ENCODE measurements at regions not wholly inside any gene's neighbourhood (a gene's known extent, or its start where the extent isn't known, plus 50 kb on each side); places are given as distances from the start of the nearest gene placed in this dataset.

DNA sequence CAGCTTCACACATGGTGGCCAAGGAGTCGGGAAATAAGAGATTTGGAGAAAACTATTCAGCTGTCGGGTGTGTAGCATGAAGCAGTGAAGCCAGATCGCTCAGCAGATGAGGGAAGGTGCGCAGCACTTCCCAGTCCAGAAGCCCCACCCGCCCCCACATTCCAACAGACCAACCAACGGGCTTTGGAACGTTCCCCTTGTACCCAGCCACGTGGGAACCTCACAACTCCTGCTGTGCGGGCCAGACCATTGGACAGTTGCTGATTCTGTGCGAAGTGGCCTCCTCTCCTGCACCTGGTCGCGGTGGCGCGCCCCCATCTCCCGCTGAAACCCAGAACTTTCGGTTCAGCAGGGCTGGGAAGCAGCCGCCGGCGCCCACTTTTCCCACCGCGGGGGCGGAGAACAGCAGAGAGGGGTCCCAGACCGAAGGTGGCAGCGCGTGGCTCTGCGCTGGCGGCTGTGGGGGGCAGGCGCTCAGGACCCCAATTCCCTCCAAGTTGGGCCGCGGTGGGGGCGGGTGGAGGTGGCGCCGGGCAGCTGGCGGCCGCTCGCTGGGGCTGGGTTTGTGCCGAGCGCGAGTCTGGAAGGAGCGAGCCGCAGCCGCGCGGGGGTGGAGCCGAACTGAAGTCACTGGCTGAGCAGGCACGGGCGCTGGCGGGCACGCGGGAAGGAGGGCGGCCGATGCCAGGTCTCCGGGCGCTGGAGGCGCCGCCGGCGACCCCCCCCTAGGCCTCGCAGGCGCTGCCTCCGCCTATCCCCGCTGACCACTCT is 1301.5 kb upstream of the SORCS1 start:
- no peak overlapping the region for H3K27ac ChIP-seq
- no peak overlapping the region for H2AFZ ChIP-seq (ENCODE audit: low read depth)
- TF ChIP-seq, protein P1, sequence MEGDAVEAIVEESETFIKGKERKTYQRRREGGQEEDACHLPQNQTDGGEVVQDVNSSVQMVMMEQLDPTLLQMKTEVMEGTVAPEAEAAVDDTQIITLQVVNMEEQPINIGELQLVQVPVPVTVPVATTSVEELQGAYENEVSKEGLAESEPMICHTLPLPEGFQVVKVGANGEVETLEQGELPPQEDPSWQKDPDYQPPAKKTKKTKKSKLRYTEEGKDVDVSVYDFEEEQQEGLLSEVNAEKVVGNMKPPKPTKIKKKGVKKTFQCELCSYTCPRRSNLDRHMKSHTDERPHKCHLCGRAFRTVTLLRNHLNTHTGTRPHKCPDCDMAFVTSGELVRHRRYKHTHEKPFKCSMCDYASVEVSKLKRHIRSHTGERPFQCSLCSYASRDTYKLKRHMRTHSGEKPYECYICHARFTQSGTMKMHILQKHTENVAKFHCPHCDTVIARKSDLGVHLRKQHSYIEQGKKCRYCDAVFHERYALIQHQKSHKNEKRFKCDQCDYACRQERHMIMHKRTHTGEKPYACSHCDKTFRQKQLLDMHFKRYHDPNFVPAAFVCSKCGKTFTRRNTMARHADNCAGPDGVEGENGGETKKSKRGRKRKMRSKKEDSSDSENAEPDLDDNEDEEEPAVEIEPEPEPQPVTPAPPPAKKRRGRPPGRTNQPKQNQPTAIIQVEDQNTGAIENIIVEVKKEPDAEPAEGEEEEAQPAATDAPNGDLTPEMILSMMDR (conservative IDR thresholded peaks at IDR 0.05; ENCODE audit: low read depth, low read length), result no peak
- H3K9ac ChIP-seq, result no peak overlapping the region
- no peaks in the 10 kb centered on the region for H3K36me3 ChIP-seq (ENCODE audit: insufficient read depth)
- H3K4me1 ChIP-seq (ENCODE audit: low read depth, poor library complexity, severe bottlenecking), result no peaks in the 10 kb centered on the region
- no peaks in the 10 kb centered on the region for H3K27me3 ChIP-seq (ENCODE audit: insufficient read depth, low read depth)
- no peaks in the 10 kb centered on the region for H3K79me2 ChIP-seq (ENCODE audit: insufficient read depth, low read depth)
- no peaks in the 10 kb centered on the region for H4K20me1 ChIP-seq (ENCODE audit: insufficient read depth)
- H3K4me3 ChIP-seq (IDR thresholded peaks at IDR 0.05; ENCODE audit: insufficient read depth, low read depth, low read length), result no peak overlapping the region
- no peak overlapping the region for H3K4me2 ChIP-seq

DNA sequence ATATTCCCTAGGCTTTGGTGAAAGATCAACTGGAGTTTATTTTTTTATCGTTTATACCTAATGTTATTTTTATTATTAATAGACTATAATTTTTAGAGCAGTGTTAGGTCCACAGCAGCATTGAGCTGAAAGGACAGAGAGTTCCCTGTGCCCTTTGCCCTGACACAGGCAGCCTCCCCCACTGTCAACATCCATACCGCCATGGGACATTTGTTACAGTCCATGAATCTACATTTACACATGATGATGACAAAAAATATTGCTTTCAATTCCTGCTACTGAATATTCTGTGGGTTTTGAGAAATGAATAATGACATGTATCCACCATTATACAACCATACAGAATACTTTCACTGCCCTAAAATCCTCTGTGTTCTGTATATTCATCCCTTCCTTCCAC is 1297.5 kb upstream of the SORCS1 start:
- Histone ChIP-seq H3K27ac (no peak overlapping the region), H3K79me2 (ENCODE audit: insufficient read depth, low read depth) (no peaks in the 10 kb centered on the region), H3K4me1 (ENCODE audit: low read depth, poor library complexity, severe bottlenecking) (no peaks in the 10 kb centered on the region), H4K20me1 (ENCODE audit: insufficient read depth) (no peaks in the 10 kb centered on the region), H3K4me3 (IDR thresholded peaks at IDR 0.05; ENCODE audit: insufficient read depth, low read depth, low read length) (no peak overlapping the region), H3K9ac (no peak overlapping the region), H2AFZ (ENCODE audit: low read depth) (no peak overlapping the region), H3K36me3 (ENCODE audit: insufficient read depth) (no peaks in the 10 kb centered on the region), H3K27me3 (ENCODE audit: insufficient read depth, low read depth) (no peaks in the 10 kb centered on the region), H3K4me2 (no peak overlapping the region)
- TF ChIP-seq, protein P1 (conservative IDR thresholded peaks at IDR 0.05; ENCODE audit: low read depth, low read length), result no peak

DNA sequence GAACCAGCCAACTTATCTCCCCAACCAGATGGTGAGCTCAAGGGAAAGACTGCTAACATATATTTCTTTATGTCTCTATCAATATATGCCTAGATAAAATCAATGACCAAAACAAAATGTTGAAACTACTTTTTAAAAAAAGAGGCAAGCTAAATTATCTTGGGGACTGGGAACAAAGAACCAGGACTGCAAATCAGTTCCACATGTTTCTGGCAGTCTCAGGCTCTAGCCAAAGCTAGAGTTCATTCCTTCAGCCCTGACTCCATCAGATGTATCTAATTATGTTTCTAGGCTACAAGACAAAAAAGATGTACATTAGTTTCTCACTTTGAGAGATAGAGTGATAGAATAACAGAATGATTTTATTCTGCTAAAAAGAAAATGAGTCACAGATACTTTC is 1290.3 kb upstream of the SORCS1 start:
- Histone ChIP-seq H3K4me3 (IDR thresholded peaks at IDR 0.05; ENCODE audit: insufficient read depth, low read depth, low read length) (no peak overlapping the region), H3K79me2 (ENCODE audit: insufficient read depth, low read depth) (no peaks in the 10 kb centered on the region), H3K36me3 (ENCODE audit: insufficient read depth) (no peaks in the 10 kb centered on the region), H2AFZ (ENCODE audit: low read depth) (no peak overlapping the region), H4K20me1 (ENCODE audit: insufficient read depth) (no peaks in the 10 kb centered on the region), H3K4me1 (ENCODE audit: low read depth, poor library complexity, severe bottlenecking) (no peaks in the 10 kb centered on the region), H3K27me3 (ENCODE audit: insufficient read depth, low read depth) (no peaks in the 10 kb centered on the region), H3K4me2 (no peak overlapping the region), H3K27ac (no peak overlapping the region), H3K9ac (no peak overlapping the region)
- TF ChIP-seq, protein P1 (conservative IDR thresholded peaks at IDR 0.05; ENCODE audit: low read depth, low read length), result no peak

DNA sequence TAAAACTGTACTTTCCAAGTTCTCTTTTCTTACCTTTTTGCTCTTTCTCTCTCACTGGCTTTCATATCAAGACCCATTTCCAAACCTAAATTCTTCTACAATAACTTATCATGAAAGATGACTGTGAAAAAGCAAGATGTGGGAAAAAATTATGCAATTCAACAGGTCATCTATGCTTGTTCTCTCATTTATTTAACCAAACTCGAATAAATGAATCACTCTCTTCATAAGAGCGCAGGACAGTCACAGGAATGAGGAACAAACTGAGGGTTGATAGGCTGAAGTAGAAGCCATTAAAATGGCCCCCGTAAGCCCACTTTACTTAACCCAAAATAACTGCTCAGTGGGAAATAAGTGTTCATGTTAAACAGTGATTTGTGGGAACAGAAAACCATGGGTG is 1289.7 kb upstream of the SORCS1 start:
- Histone ChIP-seq H3K9ac (no peak overlapping the region), H3K36me3 (ENCODE audit: insufficient read depth) (no peaks in the 10 kb centered on the region), H3K4me3 (IDR thresholded peaks at IDR 0.05; ENCODE audit: insufficient read depth, low read depth, low read length) (no peak overlapping the region), H4K20me1 (ENCODE audit: insufficient read depth) (no peaks in the 10 kb centered on the region), H2AFZ (ENCODE audit: low read depth) (no peak overlapping the region), H3K79me2 (ENCODE audit: insufficient read depth, low read depth) (no peaks in the 10 kb centered on the region), H3K4me2 (no peak overlapping the region), H3K4me1 (ENCODE audit: low read depth, poor library complexity, severe bottlenecking) (no peaks in the 10 kb centered on the region), H3K27me3 (ENCODE audit: insufficient read depth, low read depth) (no peaks in the 10 kb centered on the region), H3K27ac (no peak overlapping the region)
- TF ChIP-seq, protein P1 (conservative IDR thresholded peaks at IDR 0.05; ENCODE audit: low read depth, low read length), result no peak

All from KMS-11 (cell line).